Tibial artery (tissue), 4 donors: ENCODE measurements at regions not wholly inside any gene's neighbourhood (a gene's known extent, or its start where the extent isn't known, plus 50 kb on each side); places are given as distances from the start of the nearest gene placed in this dataset.

ENCODE experiments used
- DNase-seq, 2 donors: peaks; one replicate each; pipeline ENCODE4 v3.0.0-alpha.2; 2019
- H3K27ac ChIP-seq, 2 donors: fragments of 200-600 bp; sonication (generic) in 1 of 2; 1 replicate in 1 of 2; 2 replicates in 1 of 2; pipeline ENCODE4 v1.5.1; 2018 to 2019; ENCODE audit warnings: mild to moderate bottlenecking in 1 of 2
- H3K27me3 ChIP-seq, 2 donors: fragments of 200-600 bp; sonication (generic) in 1 of 2; one replicate each; pipeline versions ENCODE4 v1.5.1 to v1.6.0; 2016 to 2019
- H3K36me3 ChIP-seq, 3 donors: fragments of 200-600 bp; sonication (generic) in 2 of 3; one replicate each; pipeline ENCODE4 v1.5.1; 2016 to 2019; ENCODE audit warnings: mild to moderate bottlenecking in 2 of 3
- H3K4me1 ChIP-seq, 4 donors: fragments of 200-600 bp; sonication (generic) in 2 of 4; 1 replicate in 3 of 4; 2 replicates in 1 of 4; pipeline ENCODE4 v1.5.1; 2016 to 2019
- H3K4me3 ChIP-seq, 2 donors: fragments of 200-600 bp; sonication (generic) in 1 of 2; 1 replicate in 1 of 2; 2 replicates in 1 of 2; pipeline ENCODE4 v1.5.1; 2018 to 2019; ENCODE audit warnings: mild to moderate bottlenecking in 2 of 2
- H3K9me3 ChIP-seq, 3 donors: fragments of 200-600 bp; sonication (generic) in 1 of 3; one replicate each; pipeline ENCODE4 v1.5.1; 2016 to 2019
- intact Hi-C: fragments of 100-400 bp; cut with DNase I; formaldehyde crosslinking; loops from one replicate; pipeline ENCODE4 v1.15.0; 2023; ENCODE audit warnings: low total_unique reads
- TF ChIP-seq, protein P1 (sequence below), 2 experiments: fragments of 200-600 bp in 1 of 2; fragments of 450-650 bp in 1 of 2; IDR thresholded peaks; one replicate each; pipeline ENCODE4 v1.5.1; 2017 to 2019; ENCODE audit warnings: antibody characterized with exemption in 2 of 2, mild to moderate bottlenecking in 1 of 2, moderate library complexity in 1 of 2

DNA sequence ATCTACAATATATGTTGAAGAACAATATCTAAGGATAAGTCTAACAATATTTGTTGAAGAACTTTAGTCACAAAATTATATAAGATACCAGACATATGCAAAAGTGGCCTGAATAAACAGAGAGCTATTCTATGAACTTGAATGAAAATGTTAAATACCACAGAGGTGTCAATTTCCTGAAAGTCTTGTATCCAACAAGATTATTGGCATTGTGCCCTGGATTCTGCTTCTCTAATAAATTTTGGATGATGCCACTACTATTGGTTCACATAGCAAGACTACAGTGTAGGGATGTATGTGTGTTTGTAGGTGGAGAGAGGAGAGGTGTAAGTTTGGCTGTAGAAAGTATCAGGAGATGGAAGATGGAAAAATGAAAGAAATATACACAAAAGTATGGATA, 731.8 kb upstream of the RGMB start:
- Histone ChIP-seq H3K4me3 (no peak overlapping the region), H3K27ac (no peak overlapping the region)
- intact Hi-C loops, result no loop called here

GRCh38 chr5:98042521-98042920, 730.9 kb upstream of the RGMB start:
- Histone ChIP-seq H3K27ac (no peak overlapping the region), H3K9me3 (no peaks in the 10 kb centered on the region), H3K36me3 (no peaks in the 10 kb centered on the region), H3K27me3 (no peaks in the 10 kb centered on the region), H3K4me3 (no peak overlapping the region), H3K4me1 (no peaks in the 10 kb centered on the region)
- intact Hi-C loops, result no loop called here
- TF ChIP-seq, protein P1, sequence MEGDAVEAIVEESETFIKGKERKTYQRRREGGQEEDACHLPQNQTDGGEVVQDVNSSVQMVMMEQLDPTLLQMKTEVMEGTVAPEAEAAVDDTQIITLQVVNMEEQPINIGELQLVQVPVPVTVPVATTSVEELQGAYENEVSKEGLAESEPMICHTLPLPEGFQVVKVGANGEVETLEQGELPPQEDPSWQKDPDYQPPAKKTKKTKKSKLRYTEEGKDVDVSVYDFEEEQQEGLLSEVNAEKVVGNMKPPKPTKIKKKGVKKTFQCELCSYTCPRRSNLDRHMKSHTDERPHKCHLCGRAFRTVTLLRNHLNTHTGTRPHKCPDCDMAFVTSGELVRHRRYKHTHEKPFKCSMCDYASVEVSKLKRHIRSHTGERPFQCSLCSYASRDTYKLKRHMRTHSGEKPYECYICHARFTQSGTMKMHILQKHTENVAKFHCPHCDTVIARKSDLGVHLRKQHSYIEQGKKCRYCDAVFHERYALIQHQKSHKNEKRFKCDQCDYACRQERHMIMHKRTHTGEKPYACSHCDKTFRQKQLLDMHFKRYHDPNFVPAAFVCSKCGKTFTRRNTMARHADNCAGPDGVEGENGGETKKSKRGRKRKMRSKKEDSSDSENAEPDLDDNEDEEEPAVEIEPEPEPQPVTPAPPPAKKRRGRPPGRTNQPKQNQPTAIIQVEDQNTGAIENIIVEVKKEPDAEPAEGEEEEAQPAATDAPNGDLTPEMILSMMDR (IDR thresholded peaks at IDR 0.05), result no peak
- no peak for DNase-seq

More for the DNA sequence above, 731.8 kb upstream of the RGMB start:
- H3K36me3 ChIP-seq, result no peaks in the 10 kb centered on the region
- H3K27me3 ChIP-seq, result no peaks in the 10 kb centered on the region
- no peaks in the 10 kb centered on the region for H3K9me3 ChIP-seq
- H3K4me1 ChIP-seq, result no peaks in the 10 kb centered on the region
- TF ChIP-seq, protein P1 (IDR thresholded peaks at IDR 0.05), result no peak
- no peak for DNase-seq

- Histone ChIP-seq H3K27ac (no peak overlapping the region), H3K36me3 (no peaks in the 10 kb centered on the region), H3K4me1 (no peaks in the 10 kb centered on the region), H3K4me3 (no peak overlapping the region), H3K27me3 (no peaks in the 10 kb centered on the region), H3K9me3 (no peaks in the 10 kb centered on the region)
- no peak for DNase-seq
- TF ChIP-seq, protein P1 (IDR thresholded peaks at IDR 0.05), result no peak
- intact Hi-C loops, result no loop called here
Measured at GRCh38 chr5:98042961-98043360, 730.5 kb upstream of the RGMB start.

DNA sequence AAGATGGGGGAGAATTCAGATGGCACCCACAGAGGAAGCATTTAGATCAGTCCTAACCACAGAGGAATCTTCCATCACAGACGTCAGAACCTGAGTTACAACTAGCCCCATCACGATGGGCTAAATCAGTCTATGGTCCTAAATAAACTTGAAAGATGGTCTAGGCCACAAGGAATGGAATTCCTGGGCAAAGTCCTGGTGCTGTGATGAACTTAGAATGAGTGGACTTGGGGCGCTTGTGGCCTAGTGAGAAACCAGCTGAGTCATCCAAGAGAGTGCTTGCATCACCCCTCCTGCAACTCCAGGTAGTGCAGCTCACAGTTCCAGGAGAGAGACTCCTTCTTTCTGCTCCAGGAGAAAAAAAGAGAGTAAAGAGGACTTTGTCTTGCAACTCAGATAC, 722.9 kb upstream of the RGMB start:
- Histone ChIP-seq H3K36me3 (no peaks in the 10 kb centered on the region), H3K4me3 (no peak overlapping the region), H3K9me3 (no peaks in the 10 kb centered on the region), H3K27me3 (no peaks in the 10 kb centered on the region), H3K4me1 (no peaks in the 10 kb centered on the region), H3K27ac (no peak overlapping the region)
- TF ChIP-seq, protein P1 (IDR thresholded peaks at IDR 0.05), result no peak
- intact Hi-C loops, result no loop called here
- DNase-seq, result no peak

DNA sequence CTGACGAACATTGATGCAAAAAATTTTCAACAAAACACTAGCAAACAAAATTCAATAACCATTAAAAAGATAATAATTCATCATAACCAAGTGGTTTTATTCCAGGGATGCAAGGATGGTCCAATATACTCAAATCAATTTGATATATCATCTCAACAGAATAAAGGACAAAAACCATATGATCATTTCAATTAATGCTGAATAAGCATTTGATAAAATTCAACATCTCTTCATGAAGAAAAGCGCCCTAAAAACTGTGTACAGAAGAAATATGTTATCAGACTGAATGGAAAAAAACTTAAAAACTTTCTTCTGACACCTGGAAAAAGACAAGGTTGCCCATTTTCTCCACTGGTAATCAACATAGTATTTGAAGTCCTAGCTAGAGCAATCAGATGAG, 720.3 kb upstream of the RGMB start:
- Histone ChIP-seq H3K4me1 (no peaks in the 10 kb centered on the region), H3K36me3 (no peaks in the 10 kb centered on the region), H3K27ac (no peak overlapping the region), H3K9me3 (no peaks in the 10 kb centered on the region), H3K27me3 (no peaks in the 10 kb centered on the region), H3K4me3 (no peak overlapping the region)
- TF ChIP-seq, protein P1 (IDR thresholded peaks at IDR 0.05), result no peak
- DNase-seq, result no peak
- intact Hi-C loops, result no loop called here

DNA sequence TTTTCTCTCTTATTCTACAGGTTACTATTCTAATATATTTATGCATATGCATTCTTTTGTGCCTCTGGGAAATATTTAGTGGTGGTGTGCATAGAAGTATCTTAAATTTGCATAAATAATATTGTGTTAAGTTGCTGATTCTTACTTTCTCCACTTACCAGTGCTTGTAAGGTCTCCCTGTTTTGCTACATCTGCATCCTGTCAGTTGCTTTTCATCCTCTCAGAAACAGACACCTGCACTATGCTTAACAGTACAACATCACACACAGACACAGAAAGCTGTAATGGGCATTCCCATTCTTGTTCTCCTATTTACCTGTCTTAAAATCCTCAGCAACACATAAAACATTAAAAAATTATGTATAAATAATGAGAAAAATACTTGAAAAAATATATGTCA, 713.3 kb upstream of the RGMB start:
- H3K4me3 ChIP-seq, result no peak overlapping the region
- DNase-seq, result no peak
- no peak overlapping the region for H3K27ac ChIP-seq
- intact Hi-C loops, result no loop called here
- TF ChIP-seq, protein P1 (IDR thresholded peaks at IDR 0.05), result no peak
- no peaks in the 10 kb centered on the region for H3K27me3 ChIP-seq
- H3K4me1 ChIP-seq, result no peaks in the 10 kb centered on the region
- no peaks in the 10 kb centered on the region for H3K36me3 ChIP-seq
- H3K9me3 ChIP-seq, result no peaks in the 10 kb centered on the region
